Keratinocyte (primary cell): ENCODE measurements at regions not wholly inside any gene's neighbourhood (a gene's known extent, or its start where the extent isn't known, plus 50 kb on each side); places are given as distances from the start of the nearest gene placed in this dataset.

Experiments used
- DNase-seq: peaks from one replicate; pipeline ENCODE4 v3.0.0-alpha.2; 2011; ENCODE audit warnings: low read depth, missing footprints, low spot score
- FAIRE-seq: peaks from 2 replicates; lab custom pipeline; 2011; peaks lifted over from hg19 to GRCh38; lab: Jason Lieb, UNC
- H2AFZ ChIP-seq: 2 replicates; pipeline ENCODE4 v1.6.0; 2012; ENCODE audit warnings: low read length, control low read depth, inconsistent platforms; ENCODE audit not compliant: control insufficient read depth
- H3K27ac ChIP-seq: 2 replicates; pipeline ENCODE4 v1.5.1; 2011; ENCODE audit warnings: low read length; ENCODE audit not compliant: control insufficient read depth, insufficient read depth
- H3K27me3 ChIP-seq: 3 replicates; pipeline ENCODE4 v1.6.0; 2011; ENCODE audit warnings: low read length; ENCODE audit not compliant: control insufficient read depth, insufficient read depth; ENCODE audit errors: extremely low read depth
- H3K36me3 ChIP-seq, 2 experiments: 2 replicates in 1 of 2; 3 replicates in 1 of 2; pipeline ENCODE4 v1.5.1; 2011; ENCODE audit warnings: low read length in 2 of 2, mild to moderate bottlenecking in 1 of 2; ENCODE audit not compliant: control insufficient read depth in 2 of 2, insufficient read depth in 2 of 2; ENCODE audit errors: extremely low read depth in 1 of 2
- H3K4me1 ChIP-seq: 3 replicates; pipeline ENCODE4 v1.5.1; 2011; ENCODE audit warnings: low read length; ENCODE audit not compliant: control insufficient read depth, insufficient read depth; ENCODE audit errors: extremely low read depth
- H3K4me2 ChIP-seq: 3 replicates; pipeline ENCODE4 v1.6.0; 2011; ENCODE audit warnings: low read depth, low read length; ENCODE audit not compliant: control insufficient read depth, insufficient read depth; ENCODE audit errors: extremely low read depth
- H3K4me3 ChIP-seq, 3 experiments: fragments of 200-600 bp in 1 of 3; sonication (generic) in 1 of 3; 2 replicates in 2 of 3; 3 replicates in 1 of 3; pipeline ENCODE4 v1.5.1; 2011 to 2016; ENCODE audit warnings: low read length in 3 of 3, mild to moderate bottlenecking in 3 of 3, control low read depth in 2 of 3, inconsistent platforms in 1 of 3, low read depth in 1 of 3, mixed read lengths in 1 of 3, mixed run types in 1 of 3, moderate library complexity in 1 of 3; ENCODE audit not compliant: control insufficient read depth in 2 of 3, insufficient read depth in 2 of 3; ENCODE audit errors: extremely low read depth in 1 of 3
- H3K79me2 ChIP-seq: 2 replicates; pipeline ENCODE4 v1.6.0; 2012; ENCODE audit warnings: low read length; ENCODE audit not compliant: control insufficient read depth, insufficient read depth
- H3K9ac ChIP-seq: 3 replicates; pipeline ENCODE4 v1.6.0; 2011; ENCODE audit warnings: low read length; ENCODE audit not compliant: control insufficient read depth, insufficient read depth; ENCODE audit errors: extremely low read depth
- H3K9me1 ChIP-seq: 3 replicates; pipeline ENCODE4 v1.6.0; 2011; ENCODE audit warnings: low read length; ENCODE audit not compliant: control insufficient read depth, insufficient read depth; ENCODE audit errors: extremely low read depth
- H3K9me3 ChIP-seq: 2 replicates; pipeline ENCODE4 v1.5.1; 2012; ENCODE audit warnings: low read depth, low read length; ENCODE audit not compliant: control insufficient read depth
- H4K20me1 ChIP-seq: 3 replicates; pipeline ENCODE4 v1.6.0; 2011; ENCODE audit warnings: low read length; ENCODE audit not compliant: control insufficient read depth, insufficient read depth; ENCODE audit errors: extremely low read depth
- EZH2 ChIP-seq: IDR thresholded peaks from one replicate; pipeline ENCODE4 v1.6.1; 2012; ENCODE audit warnings: inconsistent platforms, mild to moderate bottlenecking, low read length, moderate library complexity
- dilution Hi-C: fragments of 300-500 bp; cut with MboI; formaldehyde crosslinking; loops from one replicate; pipeline ENCODE4 v1.7.0; 2020; ENCODE audit warnings: low sequenced_read_pairs; ENCODE audit not compliant: extremely low pct_ligation_motif_present
- TF ChIP-seq, protein P1 (sequence below), 3 experiments: IDR thresholded peaks in 1 of 3; conservative IDR thresholded peaks in 1 of 3; optimal IDR thresholded peaks in 1 of 3; 2 replicates in 2 of 3; 3 replicates in 1 of 3; pipeline versions ENCODE3 to v1.5.1; 2011; ENCODE audit warnings: low read length in 3 of 3, mild to moderate bottlenecking in 3 of 3, moderate library complexity in 2 of 3, control low read depth in 1 of 3, inconsistent platforms in 1 of 3; ENCODE audit not compliant: insufficient read depth in 2 of 3; ENCODE audit errors: extremely low read depth in 1 of 3

DNA sequence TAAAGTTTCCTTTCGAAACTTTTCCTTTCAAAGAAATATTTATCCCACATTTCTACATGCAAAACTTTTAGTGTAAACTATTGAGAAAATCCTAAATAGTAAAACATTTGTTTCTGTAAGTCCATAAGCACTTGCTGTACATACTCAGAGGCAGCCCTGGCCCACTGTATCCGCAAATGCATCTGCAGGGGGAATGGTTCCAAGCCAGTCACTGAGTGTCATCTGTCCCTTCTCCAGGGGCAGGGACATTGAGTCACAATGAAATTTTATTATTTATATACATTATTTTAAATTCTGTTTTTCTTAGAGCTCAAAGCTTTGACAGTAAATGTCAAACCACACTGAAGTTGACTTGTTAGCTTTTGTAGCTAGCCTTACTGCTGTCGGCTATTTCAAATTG lies 367.2 kb downstream of the MTX2 start:
- Histone ChIP-seq H4K20me1 (no peaks in the 10 kb centered on the region), H3K9me3 (no peaks in the 10 kb centered on the region), H3K4me2 (no peak overlapping the region), H3K4me1 (peaks cover under 1% of the 10 kb centered on the region), H3K9me1 (no peaks in the 10 kb centered on the region), H3K36me3 (no peaks in the 10 kb centered on the region), H3K27ac (no peak overlapping the region), H3K27me3 (peaks cover 19% of the 10 kb centered on the region), H3K9ac (no peak overlapping the region), H3K4me3 (no peak overlapping the region), H3K79me2 (no peaks in the 10 kb centered on the region), H2AFZ (no peak overlapping the region)
- DNase-seq = no peak
- no peak for FAIRE-seq
- dilution Hi-C loops = loop anchor here (25.0 kb wide), 1 partner anchor 474 kb away; the partner anchor contains the start of genes HOXD3 and HOXD4
- TF ChIP-seq EZH2 = no peak
- TF ChIP-seq, protein P1, sequence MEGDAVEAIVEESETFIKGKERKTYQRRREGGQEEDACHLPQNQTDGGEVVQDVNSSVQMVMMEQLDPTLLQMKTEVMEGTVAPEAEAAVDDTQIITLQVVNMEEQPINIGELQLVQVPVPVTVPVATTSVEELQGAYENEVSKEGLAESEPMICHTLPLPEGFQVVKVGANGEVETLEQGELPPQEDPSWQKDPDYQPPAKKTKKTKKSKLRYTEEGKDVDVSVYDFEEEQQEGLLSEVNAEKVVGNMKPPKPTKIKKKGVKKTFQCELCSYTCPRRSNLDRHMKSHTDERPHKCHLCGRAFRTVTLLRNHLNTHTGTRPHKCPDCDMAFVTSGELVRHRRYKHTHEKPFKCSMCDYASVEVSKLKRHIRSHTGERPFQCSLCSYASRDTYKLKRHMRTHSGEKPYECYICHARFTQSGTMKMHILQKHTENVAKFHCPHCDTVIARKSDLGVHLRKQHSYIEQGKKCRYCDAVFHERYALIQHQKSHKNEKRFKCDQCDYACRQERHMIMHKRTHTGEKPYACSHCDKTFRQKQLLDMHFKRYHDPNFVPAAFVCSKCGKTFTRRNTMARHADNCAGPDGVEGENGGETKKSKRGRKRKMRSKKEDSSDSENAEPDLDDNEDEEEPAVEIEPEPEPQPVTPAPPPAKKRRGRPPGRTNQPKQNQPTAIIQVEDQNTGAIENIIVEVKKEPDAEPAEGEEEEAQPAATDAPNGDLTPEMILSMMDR (optimal IDR thresholded peaks at IDR 0.05 in 1 of 3, IDR thresholded peaks at IDR 0.05 in 1 of 3, conservative IDR thresholded peaks at IDR 0.05 in 1 of 3; ENCODE audit: extremely low read depth in 1 of 3, insufficient read depth in 2 of 3, low read length in 3 of 3) = no peak

DNA sequence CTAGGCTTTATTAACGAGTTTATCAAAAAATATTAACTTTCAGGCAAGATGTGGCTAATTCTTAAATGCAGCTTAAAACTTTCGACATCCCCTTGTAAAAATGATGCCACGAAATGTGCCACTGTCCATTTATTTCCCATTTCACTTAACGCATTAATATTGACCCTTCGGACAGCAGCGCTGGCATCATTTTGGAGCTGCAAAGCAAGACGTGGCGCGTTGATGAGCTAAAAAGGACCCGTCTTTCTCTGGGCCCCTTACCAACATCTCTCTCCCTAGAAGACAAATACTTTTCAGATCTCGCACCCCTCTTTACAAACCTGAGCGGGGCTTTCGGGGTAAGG lies 367.9 kb downstream of the MTX2 start:
- peak overlapping the region; percentile 80 for H3K4me2 ChIP-seq

More for the DNA sequence above, 367.9 kb downstream of the MTX2 start:
- Histone ChIP-seq H4K20me1 (no peaks in the 10 kb centered on the region), H3K27ac (no peak overlapping the region), H3K79me2 (no peaks in the 10 kb centered on the region), H3K9me1 (no peaks in the 10 kb centered on the region), H3K4me1 (peaks cover 7% of the 10 kb centered on the region), H3K9ac (no peak overlapping the region), H2AFZ (peak overlapping the region; percentile 28), H3K4me3 (peak overlapping the region in 2 of 3 experiments; percentile 44 to 50), H3K27me3 (peaks cover 19% of the 10 kb centered on the region), H3K9me3 (no peaks in the 10 kb centered on the region), H3K36me3 (no peaks in the 10 kb centered on the region)
- FAIRE-seq = no peak
- dilution Hi-C loops = loop anchor here (25.0 kb wide), 1 partner anchor 475 kb away; the partner anchor contains the start of genes HOXD3 and HOXD4
- TF ChIP-seq, protein P1 (optimal IDR thresholded peaks at IDR 0.05 in 1 of 3, IDR thresholded peaks at IDR 0.05 in 1 of 3, conservative IDR thresholded peaks at IDR 0.05 in 1 of 3; ENCODE audit: extremely low read depth in 1 of 3, insufficient read depth in 2 of 3, low read length in 3 of 3) = no peak
- no peak for TF ChIP-seq EZH2
- DNase-seq = no peak
